GM12892 (cell line): ENCODE measurements at regions not wholly inside any gene's neighbourhood (a gene's known extent, or its start where the extent isn't known, plus 50 kb on each side); places are given as distances from the start of the nearest gene placed in this dataset.

Experiments used
- POLR2A ChIP-seq: IDR thresholded peaks from 2 replicates; pipeline ENCODE4 v1.6.1; 2011; ENCODE audit warnings: low read depth, low read length, control low read depth
- POLR2AphosphoS5 ChIP-seq: IDR thresholded peaks from 2 replicates; pipeline ENCODE4 v1.6.1; 2011; ENCODE audit warnings: low read depth, low read length, control low read depth
- TAF1 ChIP-seq: IDR thresholded peaks from 2 replicates; pipeline ENCODE4 v1.6.1; 2011; ENCODE audit warnings: low read depth, mild to moderate bottlenecking, control low read depth, low read length, borderline replicate concordance

DNA sequence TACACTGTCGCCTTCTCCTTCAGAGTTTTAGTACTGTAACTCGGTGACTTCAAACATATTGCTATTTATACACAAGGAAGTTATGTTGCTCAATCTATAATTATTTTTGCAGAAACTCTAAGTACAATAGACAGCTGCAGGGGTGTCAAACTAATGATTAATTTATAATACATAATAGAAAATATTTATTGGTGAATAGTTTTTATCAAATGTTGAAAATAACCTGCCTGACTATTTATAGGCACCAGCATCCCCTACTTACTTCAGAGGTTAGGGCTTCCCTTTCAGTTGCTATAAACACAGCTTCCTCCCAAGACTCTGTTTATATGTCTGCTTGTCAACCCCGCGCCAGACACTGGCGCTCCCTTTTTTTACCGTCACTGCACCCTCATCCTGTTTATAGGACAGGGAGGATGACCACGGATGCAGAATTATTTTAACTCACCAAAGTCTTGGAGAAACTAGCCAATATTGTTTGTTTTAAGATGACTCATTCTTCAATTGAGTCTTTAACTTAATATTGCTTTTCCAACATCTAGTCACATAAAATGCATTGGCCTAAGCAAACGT is 225.0 kb downstream of the ALDH8A1 start:
- TF ChIP-seq POLR2A = no peak
- no peak for TF ChIP-seq POLR2AphosphoS5
- TF ChIP-seq TAF1 = no peak
